Neuronal stem cell (in vitro differentiated cells): ENCODE measurements at regions not wholly inside any gene's neighbourhood (a gene's known extent, or its start where the extent isn't known, plus 50 kb on each side); places are given as distances from the start of the nearest gene placed in this dataset.

Source experiments
- DNase-seq: peaks from one replicate; pipeline ENCODE4 v3.0.0-alpha.2; 2013; ENCODE audit warnings: low spot score
- H2AFZ ChIP-seq: one replicate; pipeline ENCODE4 v1.6.1; 2013; ENCODE audit warnings: mild to moderate bottlenecking, low read length, inconsistent platforms
- H2AK5ac ChIP-seq: 2 replicates; pipeline ENCODE4 v1.6.1; 2013; ENCODE audit warnings: low read depth, mild to moderate bottlenecking, inconsistent platforms, low read length, moderate library complexity, mixed read lengths
- H2BK120ac ChIP-seq: 2 replicates; pipeline ENCODE4 v1.6.1; 2013; ENCODE audit warnings: low read depth, mild to moderate bottlenecking, inconsistent platforms, low read length, moderate library complexity, mixed read lengths
- H2BK12ac ChIP-seq: one replicate; pipeline ENCODE4 v1.6.1; 2013; ENCODE audit warnings: low read length, inconsistent platforms
- H2BK15ac ChIP-seq: 2 replicates; pipeline ENCODE4 v1.6.1; 2013; ENCODE audit warnings: mild to moderate bottlenecking, low read length, inconsistent platforms, mixed read lengths
- H2BK5ac ChIP-seq: one replicate; pipeline ENCODE4 v1.6.1; 2013; ENCODE audit warnings: inconsistent platforms, mild to moderate bottlenecking, low read length, moderate library complexity
- H3K14ac ChIP-seq: one replicate; pipeline ENCODE4 v1.6.1; 2013; ENCODE audit warnings: low read length, inconsistent platforms
- H3K18ac ChIP-seq: 2 replicates; pipeline ENCODE4 v1.6.1; 2013; ENCODE audit warnings: low read length, inconsistent platforms
- H3K23ac ChIP-seq: 2 replicates; pipeline ENCODE4 v1.6.1; 2013; ENCODE audit warnings: low read depth, mild to moderate bottlenecking, mixed read lengths, low read length, inconsistent platforms; ENCODE audit not compliant: poor library complexity
- H3K27ac ChIP-seq: replicated peaks from 3 replicates; pipeline ENCODE4 v1.5.1; 2013; ENCODE audit warnings: low read length, inconsistent platforms
- H3K27me3 ChIP-seq, 3 experiments: 2 replicates each; pipeline ENCODE4 v1.6.1; 2013; ENCODE audit warnings: low read length in 3 of 3, mild to moderate bottlenecking in 2 of 3, inconsistent platforms in 1 of 3, low read depth in 1 of 3, mixed read lengths in 1 of 3, moderate library complexity in 1 of 3; ENCODE audit not compliant: control insufficient read depth in 3 of 3, insufficient read depth in 3 of 3
- H3K36me3 ChIP-seq, 2 donors: replicated peaks in 1 of 2; 2 replicates each; pipeline ENCODE4 v1.6.1; 2013; ENCODE audit warnings: low read length in 2 of 2; ENCODE audit not compliant: control insufficient read depth in 2 of 2, insufficient read depth in 2 of 2
- H3K4ac ChIP-seq: 2 replicates; pipeline ENCODE4 v1.6.1; 2013; ENCODE audit warnings: inconsistent platforms, mild to moderate bottlenecking, low read length, moderate library complexity
- H3K4me1 ChIP-seq, 2 donors: 1 replicate in 1 of 2; 2 replicates in 1 of 2; pipeline ENCODE4 v1.6.1; 2013; ENCODE audit warnings: low read length in 2 of 2, low read depth in 1 of 2; ENCODE audit not compliant: control insufficient read depth in 2 of 2, insufficient read depth in 1 of 2
- H3K4me2 ChIP-seq: one replicate; pipeline ENCODE4 v1.6.1; 2013; ENCODE audit warnings: mild to moderate bottlenecking, low read length, inconsistent platforms; ENCODE audit not compliant: insufficient read depth, poor library complexity, severe bottlenecking
- H3K4me3 ChIP-seq, 2 donors: 2 replicates each; pipeline ENCODE4 v1.5.1; 2013; ENCODE audit warnings: low read length in 2 of 2, mild to moderate bottlenecking in 2 of 2, inconsistent platforms in 1 of 2, moderate library complexity in 1 of 2
- H3K79me1 ChIP-seq: one replicate; pipeline ENCODE4 v1.6.1; 2013; ENCODE audit warnings: low read depth, mild to moderate bottlenecking, inconsistent platforms, low read length, moderate library complexity
- H3K9ac ChIP-seq: one replicate; pipeline ENCODE4 v1.6.1; 2013; ENCODE audit warnings: mild to moderate bottlenecking, low read depth, low read length, inconsistent platforms; ENCODE audit not compliant: poor library complexity
- H3K9me3 ChIP-seq, 2 donors: replicated peaks in 1 of 2; 2 replicates each; pipeline versions ENCODE3 to v1.6.1; 2013; ENCODE audit warnings: low read length in 2 of 2, mild to moderate bottlenecking in 2 of 2, inconsistent platforms in 1 of 2, low read depth in 1 of 2, mixed read lengths in 1 of 2, moderate library complexity in 1 of 2; ENCODE audit not compliant: control insufficient read depth in 2 of 2, insufficient read depth in 1 of 2
- H4K8ac ChIP-seq: one replicate; pipeline ENCODE4 v1.6.1; 2013; ENCODE audit warnings: low read depth, mild to moderate bottlenecking, inconsistent platforms, low read length, moderate library complexity
- H4K91ac ChIP-seq: one replicate; pipeline ENCODE4 v1.6.1; 2013; ENCODE audit warnings: low read length, low read depth, mild to moderate bottlenecking, inconsistent platforms; ENCODE audit not compliant: poor library complexity
- WGBS, 2 donors: extraction: QIAGEN DNeasy Blood & Tissue Kit; methylation state at CpG; one replicate each; pipeline ENCODE4 v1.1.7; 2013; ENCODE audit warnings: missing lambda C conversion rate in 2 of 2, mixed read lengths in 1 of 2; ENCODE audit not compliant: insufficient read length in 2 of 2, insufficient replicate concordance in 1 of 2; ENCODE audit errors: extremely low coverage in 2 of 2; 5-methylcytosine and 5-hydroxymethylcytosine counted together

GRCh38 chr7:116159711-116160110 lies 50.6 kb upstream of the TES start:
- Histone ChIP-seq H3K4me3 (no peak overlapping the region), H2AFZ (no peak overlapping the region), H3K9me3 (no peaks in the 10 kb centered on the region), H2BK15ac (no peak overlapping the region), H3K27me3 (no peaks in the 10 kb centered on the region), H3K79me1 (no peaks in the 10 kb centered on the region), H3K23ac (no peak overlapping the region), H3K4me2 (no peak overlapping the region), H4K8ac (no peak overlapping the region), H2BK12ac (no peak overlapping the region), H4K91ac (no peak overlapping the region), H3K4ac (no peak overlapping the region), H3K36me3 (no peaks in the 10 kb centered on the region), H2AK5ac (no peak overlapping the region), H3K4me1 (peaks cover 0 to 1% of the 10 kb centered on the region in 2 donors), H3K9ac (no peak overlapping the region), H2BK120ac (no peak overlapping the region), H2BK5ac (no peak overlapping the region), H3K27ac (no peak overlapping the region), H3K14ac (no peak overlapping the region), H3K18ac (no peak overlapping the region)
- no peak for DNase-seq
- no CpG with 5 or more reads among the region's 4 CpGs for WGBS, 2 donors
